DOHH2 (cell line): ENCODE measurements at regions not wholly inside any gene's neighbourhood (a gene's known extent, or its start where the extent isn't known, plus 50 kb on each side); places are given as distances from the start of the nearest gene placed in this dataset.

Source experiments
- H3F3A ChIP-seq: fragments of 200-600 bp; sonication (generic), shearing (Covaris generic); 2 replicates; pipeline ENCODE4 v1.6.0; 2016; ENCODE audit warnings: antibody characterized with exemption, mild to moderate bottlenecking; ENCODE audit not compliant: control insufficient read depth, insufficient read depth
- H3K27ac ChIP-seq: fragments of 200-600 bp; sonication (generic); 2 replicates; pipeline ENCODE4 v1.5.1; 2014; ENCODE audit warnings: low read depth, mild to moderate bottlenecking, low read length, moderate library complexity
- H3K27me3 ChIP-seq: fragments of 200-600 bp; sonication (generic); 2 replicates; pipeline ENCODE4 v1.6.1; 2014; ENCODE audit warnings: mild to moderate bottlenecking, low read length, mixed read lengths; ENCODE audit not compliant: control insufficient read depth
- H3K36me3 ChIP-seq: fragments of 200-600 bp; sonication (generic); 2 replicates; pipeline ENCODE4 v1.6.1; 2014; ENCODE audit warnings: mild to moderate bottlenecking, low read length, moderate library complexity, mixed read lengths; ENCODE audit not compliant: control insufficient read depth
- H3K4me1 ChIP-seq: fragments of 200-600 bp; sonication (generic); 2 replicates; pipeline ENCODE4 v1.6.1; 2014; ENCODE audit warnings: mild to moderate bottlenecking, low read length, mixed read lengths; ENCODE audit not compliant: control insufficient read depth
- H3K4me2 ChIP-seq: fragments of 200-600 bp; sonication (generic); 2 replicates; pipeline ENCODE4 v1.6.0; 2014; ENCODE audit warnings: mild to moderate bottlenecking, low read length, moderate library complexity
- H3K4me3 ChIP-seq: fragments of 200-600 bp; sonication (generic); 2 replicates; pipeline ENCODE4 v1.5.1; 2014; ENCODE audit warnings: mild to moderate bottlenecking, low read length, mixed read lengths
- H3K79me2 ChIP-seq: fragments of 200-600 bp; sonication (generic); 2 replicates; pipeline ENCODE4 v1.6.1; 2014; ENCODE audit warnings: mild to moderate bottlenecking, low read length, mixed read lengths; ENCODE audit not compliant: control insufficient read depth
- H3K9me2 ChIP-seq: fragments of 200-600 bp; sonication (generic); replicated peaks from 2 replicates; pipeline ENCODE4 v1.6.1; 2014; ENCODE audit warnings: mild to moderate bottlenecking, low read length, mixed read lengths; ENCODE audit not compliant: control insufficient read depth
- H3K9me3 ChIP-seq: fragments of 200-600 bp; sonication (generic); 2 replicates; pipeline ENCODE4 v1.6.1; 2014; ENCODE audit warnings: antibody characterized with exemption, low read length, mixed read lengths; ENCODE audit not compliant: control insufficient read depth, insufficient read depth
- H4K20me1 ChIP-seq: fragments of 200-600 bp; sonication (generic); 2 replicates; pipeline ENCODE4 v1.6.0; 2014; ENCODE audit warnings: low read depth, mild to moderate bottlenecking, antibody characterized with exemption, low read length, moderate library complexity; ENCODE audit not compliant: control insufficient read depth, insufficient read depth
- CTCF ChIP-seq: fragments of 200-600 bp; sonication (generic); IDR thresholded peaks from one replicate; pipeline ENCODE4 v1.5.1; 2014; ENCODE audit warnings: antibody characterized with exemption, mild to moderate bottlenecking, low read depth, low read length; ENCODE audit not compliant: poor library complexity, severe bottlenecking
- EZH2phosphoT487 ChIP-seq: fragments of 200-600 bp; sonication (generic); IDR thresholded peaks from 2 replicates; pipeline ENCODE4 v1.6.1; 2017; ENCODE audit warnings: borderline replicate concordance, mild to moderate bottlenecking, antibody characterized with exemption, low read length, moderate library complexity, mixed read lengths

- H3K27me3 ChIP-seq: no peaks in the 10 kb centered on the region
- TF ChIP-seq EZH2phosphoT487: no peak
- no peak for TF ChIP-seq CTCF
- H4K20me1 ChIP-seq: no peaks in the 10 kb centered on the region
- no peak overlapping the region for H3K4me2 ChIP-seq
- no peak overlapping the region for H3K4me3 ChIP-seq
- H3K9me3 ChIP-seq: no peaks in the 10 kb centered on the region
- no peaks in the 10 kb centered on the region for H3K9me2 ChIP-seq
- no peaks in the 10 kb centered on the region for H3F3A ChIP-seq
- H3K79me2 ChIP-seq: no peaks in the 10 kb centered on the region
- H3K27ac ChIP-seq: no peak overlapping the region
- no peaks in the 10 kb centered on the region for H3K36me3 ChIP-seq
- H3K4me1 ChIP-seq: no peaks in the 10 kb centered on the region
Observed at GRCh38 chr10:37643187-37643586, 214.2 kb downstream of the ZNF248 start.

GRCh38 chr10:37640301-37640700 lies 217.1 kb downstream of the ZNF248 start:
- no peaks in the 10 kb centered on the region for H3K9me2 ChIP-seq
- H3F3A ChIP-seq: no peaks in the 10 kb centered on the region
- H3K36me3 ChIP-seq: no peaks in the 10 kb centered on the region
- TF ChIP-seq CTCF: no peak
- no peak for TF ChIP-seq EZH2phosphoT487
- no peaks in the 10 kb centered on the region for H3K79me2 ChIP-seq
- no peaks in the 10 kb centered on the region for H3K27me3 ChIP-seq
- no peak overlapping the region for H3K4me2 ChIP-seq
- H4K20me1 ChIP-seq: no peaks in the 10 kb centered on the region
- H3K9me3 ChIP-seq: no peaks in the 10 kb centered on the region
- no peaks in the 10 kb centered on the region for H3K4me1 ChIP-seq
- H3K27ac ChIP-seq: no peak overlapping the region
- no peak overlapping the region for H3K4me3 ChIP-seq

GRCh38 chr10:37639200-37639599 lies 218.2 kb downstream of the ZNF248 start:
- no peak overlapping the region for H3K4me3 ChIP-seq
- no peaks in the 10 kb centered on the region for H3K4me1 ChIP-seq
- H3F3A ChIP-seq: no peaks in the 10 kb centered on the region
- no peaks in the 10 kb centered on the region for H4K20me1 ChIP-seq
- H3K36me3 ChIP-seq: no peaks in the 10 kb centered on the region
- no peaks in the 10 kb centered on the region for H3K9me3 ChIP-seq
- no peak overlapping the region for H3K27ac ChIP-seq
- H3K4me2 ChIP-seq: no peak overlapping the region
- TF ChIP-seq CTCF: no peak
- no peak for TF ChIP-seq EZH2phosphoT487
- H3K9me2 ChIP-seq: no peaks in the 10 kb centered on the region
- H3K79me2 ChIP-seq: no peaks in the 10 kb centered on the region
- H3K27me3 ChIP-seq: no peaks in the 10 kb centered on the region

- H3K79me2 ChIP-seq: no peaks in the 10 kb centered on the region
- TF ChIP-seq CTCF (no peak), EZH2phosphoT487 (no peak)
- no peaks in the 10 kb centered on the region for H3F3A ChIP-seq
- H3K9me2 ChIP-seq: no peaks in the 10 kb centered on the region
- no peak overlapping the region for H3K4me3 ChIP-seq
- no peak overlapping the region for H3K4me2 ChIP-seq
- no peak overlapping the region for H3K27ac ChIP-seq
- no peaks in the 10 kb centered on the region for H3K27me3 ChIP-seq
- H4K20me1 ChIP-seq: no peaks in the 10 kb centered on the region
- no peaks in the 10 kb centered on the region for H3K9me3 ChIP-seq
- H3K4me1 ChIP-seq: no peaks in the 10 kb centered on the region
- no peaks in the 10 kb centered on the region for H3K36me3 ChIP-seq
Observed at GRCh38 chr10:37638569-37638968, 218.8 kb downstream of the ZNF248 start.
